ENCODE measurements at regions not wholly inside any gene's neighbourhood (a gene's known extent, or its start where the extent isn't known, plus 50 kb on each side); places are given as distances from the start of the nearest gene placed in this dataset.

GRCh38 chr6:120924214-120924613, 410.1 kb downstream of the TBC1D32 start:
- DNase-seq = no peak

GRCh38 chr6:120918137-120918536, 416.1 kb downstream of the TBC1D32 start:
- DNase-seq = no peak

GRCh38 chr6:120916844-120917243, 417.4 kb downstream of the TBC1D32 start:
- DNase-seq = no peak

GRCh38 chr6:120913486-120913885, 420.8 kb downstream of the TBC1D32 start:
- no peak for DNase-seq

- DNase-seq = no peak
These were observed 425.5 kb downstream of the TBC1D32 start for GRCh38 chr6:120908767-120909166.

GRCh38 chr6:120903836-120904235, 430.4 kb downstream of the TBC1D32 start:
- no peak for DNase-seq

GRCh38 chr6:120899932-120900331, 434.3 kb downstream of the TBC1D32 start:
- no peak for DNase-seq

GRCh38 chr6:120894077-120894476, 440.2 kb downstream of the TBC1D32 start:
- no peak for DNase-seq

- DNase-seq = no peak
These were observed 457.3 kb downstream of the TBC1D32 start for GRCh38 chr6:120876931-120877330.

- no peak for DNase-seq
These were observed 457.9 kb downstream of the TBC1D32 start for GRCh38 chr6:120876424-120876823.

GRCh38 chr6:120875900-120876299, 458.4 kb downstream of the TBC1D32 start:
- no peak for DNase-seq

GRCh38 chr6:120874422-120874821, 459.9 kb downstream of the TBC1D32 start:
- no peak for DNase-seq

- no peak for DNase-seq
These were observed 461.0 kb downstream of the TBC1D32 start for GRCh38 chr6:120873125-120873865.

GRCh38 chr6:120872262-120872578, 462.1 kb downstream of the TBC1D32 start:
- DNase-seq = no peak

- DNase-seq = no peak
These were observed 462.6 kb downstream of the TBC1D32 start for GRCh38 chr6:120871416-120872261.

- no peak for DNase-seq
These were observed 464.9 kb downstream of the TBC1D32 start for GRCh38 chr6:120869397-120869796.

GRCh38 chr6:120857422-120857821, 476.9 kb downstream of the TBC1D32 start:
- DNase-seq = no peak

- DNase-seq = no peak
These were observed 479.7 kb downstream of the TBC1D32 start for GRCh38 chr6:120854583-120854982.

- DNase-seq = no peak
These were observed 480.8 kb downstream of the TBC1D32 start for GRCh38 chr6:120853489-120853888.

- no peak for DNase-seq
These were observed 481.9 kb downstream of the TBC1D32 start for GRCh38 chr6:120852293-120852849.

GRCh38 chr6:120826253-120826652, 508.0 kb downstream of the TBC1D32 start:
- DNase-seq = no peak

- no peak for DNase-seq
These were observed 517.5 kb downstream of the TBC1D32 start for GRCh38 chr6:120816794-120817193.

GRCh38 chr6:120805276-120805675, 529.0 kb downstream of the TBC1D32 start:
- no peak for DNase-seq

- no peak for DNase-seq
These were observed 529.7 kb downstream of the TBC1D32 start for GRCh38 chr6:120804612-120805011.
